H9 (cell line): ENCODE measurements at regions not wholly inside any gene's neighbourhood (a gene's known extent, or its start where the extent isn't known, plus 50 kb on each side); places are given as distances from the start of the nearest gene placed in this dataset.
A peak's percentile ranks its signal among the peaks of the same experiment; 100 is the strongest.

Experiments used
- DNase-seq: peaks from one replicate; pipeline ENCODE4 v3.0.0-alpha.2; 2017
- H2AFZ ChIP-seq: one replicate; pipeline ENCODE4 v1.6.1; 2013; ENCODE audit warnings: mild to moderate bottlenecking, low read length, control low read depth, moderate library complexity
- H2AK5ac ChIP-seq: 2 replicates; pipeline ENCODE4 v1.6.1; 2013; ENCODE audit warnings: low read length, control low read depth, mixed read lengths; ENCODE audit not compliant: insufficient read length
- H2BK120ac ChIP-seq: one replicate; pipeline ENCODE4 v1.6.1; 2013; ENCODE audit warnings: low read depth, mild to moderate bottlenecking, low read length, control low read depth, inconsistent platforms; ENCODE audit not compliant: poor library complexity, severe bottlenecking
- H2BK12ac ChIP-seq: 2 replicates; pipeline ENCODE4 v1.6.1; 2013; ENCODE audit warnings: low read length, control low read depth, mixed read lengths, low read depth; ENCODE audit not compliant: insufficient read length
- H2BK15ac ChIP-seq: 2 replicates; pipeline ENCODE4 v1.6.1; 2013; ENCODE audit warnings: low read depth, low read length, control low read depth
- H2BK20ac ChIP-seq: one replicate; pipeline ENCODE4 v1.6.1; 2013; ENCODE audit warnings: low read depth, mild to moderate bottlenecking, low read length, control low read depth, inconsistent platforms; ENCODE audit not compliant: poor library complexity, severe bottlenecking
- H2BK5ac ChIP-seq: 2 replicates; pipeline ENCODE4 v1.6.1; 2013; ENCODE audit warnings: low read length, control low read depth, mixed read lengths; ENCODE audit not compliant: insufficient read length
- H3K14ac ChIP-seq: 2 replicates; pipeline ENCODE4 v1.6.1; 2013; ENCODE audit warnings: low read length, control low read depth; ENCODE audit not compliant: insufficient read depth
- H3K18ac ChIP-seq: 2 replicates; pipeline ENCODE4 v1.6.1; 2013; ENCODE audit warnings: low read depth, mild to moderate bottlenecking, mixed read lengths, low read length, control low read depth; ENCODE audit not compliant: insufficient read length
- H3K23ac ChIP-seq: 2 replicates; pipeline ENCODE4 v1.6.1; 2013; ENCODE audit warnings: low read length, control low read depth, mixed read lengths, low read depth; ENCODE audit not compliant: insufficient read length
- H3K23me2 ChIP-seq: 2 replicates; pipeline ENCODE4 v1.6.1; 2013; ENCODE audit warnings: low read depth, mild to moderate bottlenecking, mixed read lengths, low read length, control low read depth; ENCODE audit not compliant: insufficient read length, poor library complexity, severe bottlenecking
- H3K27ac ChIP-seq: 2 replicates; pipeline ENCODE4 v1.5.1; 2013; ENCODE audit warnings: low read length, control low read depth, mixed read lengths, low read depth; ENCODE audit not compliant: insufficient read length
- H3K27me3 ChIP-seq: 2 replicates; pipeline ENCODE4 v1.6.1; 2013; ENCODE audit warnings: low read length, control low read depth, inconsistent platforms; ENCODE audit not compliant: insufficient read depth
- H3K4ac ChIP-seq: 2 replicates; pipeline ENCODE4 v1.6.1; 2013; ENCODE audit warnings: low read depth, mild to moderate bottlenecking, control low read depth, inconsistent platforms, low read length, moderate library complexity
- H3K4me1 ChIP-seq: 2 replicates; pipeline ENCODE4 v1.6.1; 2013; ENCODE audit warnings: low read length, control low read depth, inconsistent platforms; ENCODE audit not compliant: insufficient read depth
- H3K4me2 ChIP-seq: 2 replicates; pipeline ENCODE4 v1.6.1; 2013; ENCODE audit warnings: low read length, control low read depth, mixed read lengths; ENCODE audit not compliant: insufficient read length, insufficient read depth
- H3K56ac ChIP-seq: 2 replicates; pipeline ENCODE4 v1.6.1; 2013; ENCODE audit warnings: low read depth, mild to moderate bottlenecking, mixed read lengths, low read length, control low read depth; ENCODE audit not compliant: insufficient read length
- H3K79me1 ChIP-seq: 2 replicates; pipeline ENCODE4 v1.6.1; 2013; ENCODE audit warnings: low read depth, mild to moderate bottlenecking, moderate library complexity, low read length, control low read depth, inconsistent platforms; ENCODE audit not compliant: insufficient read depth, poor library complexity, severe bottlenecking
- H3K79me2 ChIP-seq: 2 replicates; pipeline ENCODE4 v1.6.1; 2013; ENCODE audit warnings: low read length, control low read depth, inconsistent platforms; ENCODE audit not compliant: insufficient read depth
- H3K9ac ChIP-seq: 2 replicates; pipeline ENCODE4 v1.6.1; 2013; ENCODE audit warnings: low read length, control low read depth, mixed read lengths; ENCODE audit not compliant: insufficient read length; ENCODE audit errors: extremely low read depth
- H3K9me3 ChIP-seq: one replicate; pipeline ENCODE4 v1.6.1; 2013; ENCODE audit warnings: low read depth, low read length, inconsistent platforms; ENCODE audit not compliant: control insufficient read depth
- H3T11ph ChIP-seq: one replicate; pipeline ENCODE4 v1.6.1; 2013; ENCODE audit warnings: mild to moderate bottlenecking, low read length, control low read depth, inconsistent platforms
- H4K20me1 ChIP-seq: one replicate; pipeline ENCODE4 v1.6.1; 2013; ENCODE audit not compliant: control insufficient read depth, insufficient read length, insufficient read depth
- H4K5ac ChIP-seq: 2 replicates; pipeline ENCODE4 v1.6.1; 2013; ENCODE audit warnings: low read depth, mild to moderate bottlenecking, mixed read lengths, low read length, control low read depth; ENCODE audit not compliant: insufficient read length
- H4K8ac ChIP-seq: replicated peaks from 2 replicates; pipeline ENCODE4 v1.6.1; 2013; ENCODE audit warnings: low read length, control low read depth, mixed read lengths, low read depth; ENCODE audit not compliant: insufficient read length
- H4K91ac ChIP-seq: 2 replicates; pipeline ENCODE4 v1.6.1; 2013; ENCODE audit warnings: low read depth, mild to moderate bottlenecking, moderate library complexity, mixed read lengths, low read length, control low read depth; ENCODE audit not compliant: insufficient read length
- H3K27ac Mint-ChIP-seq, 3 experiments: 2 replicates in 2 of 3; 3 replicates in 1 of 3; pipeline ENCODE4 v1.8.0; 2020 to 2021; ENCODE audit warnings: mixed read lengths in 3 of 3, mild to moderate bottlenecking in 1 of 3, moderate library complexity in 1 of 3
- H3K27me3 Mint-ChIP-seq: 2 replicates; pipeline ENCODE4 v1.8.0; 2021; ENCODE audit warnings: low read depth, mild to moderate bottlenecking, moderate library complexity, mixed read lengths
- H3K36me3 Mint-ChIP-seq, 3 experiments: 2 replicates in 2 of 3; 3 replicates in 1 of 3; pipeline ENCODE4 v1.8.0; 2020 to 2021; ENCODE audit warnings: low read depth in 3 of 3, mixed read lengths in 3 of 3; ENCODE audit not compliant: insufficient read depth in 1 of 3
- H3K4me1 Mint-ChIP-seq, 2 experiments: 2 replicates each; pipeline ENCODE4 v1.8.0; 2020; ENCODE audit warnings: mixed read lengths in 2 of 2
- H3K4me3 Mint-ChIP-seq, 2 experiments: 2 replicates in 1 of 2; 3 replicates in 1 of 2; pipeline ENCODE4 v1.8.0; 2020 to 2021; ENCODE audit warnings: mild to moderate bottlenecking in 2 of 2, mixed read lengths in 2 of 2, moderate library complexity in 1 of 2
- H3K9me3 Mint-ChIP-seq, 2 experiments: 2 replicates in 1 of 2; 3 replicates in 1 of 2; pipeline ENCODE4 v1.8.0; 2020; ENCODE audit warnings: mild to moderate bottlenecking in 2 of 2, mixed read lengths in 2 of 2, moderate library complexity in 1 of 2
- CTCF ChIP-seq: fragments of 200-600 bp; sonication (generic); conservative IDR thresholded peaks from 3 replicates; pipeline ENCODE4 v1.8.0; 2021; ENCODE audit warnings: antibody characterized with exemption, mild to moderate bottlenecking
- WGBS: extraction: QIAGEN DNeasy Blood & Tissue Kit; methylation state at CpG from one replicate; pipeline ENCODE4 v1.1.7; 2013; ENCODE audit warnings: missing lambda C conversion rate, low lambda C conversion rate, mixed read lengths; ENCODE audit not compliant: insufficient read length; ENCODE audit errors: extremely low coverage; 5-methylcytosine and 5-hydroxymethylcytosine counted together

- Histone ChIP-seq H3T11ph (no peak overlapping the region), H3K23me2 (no peaks in the 10 kb centered on the region), H2BK120ac (no peak overlapping the region), H4K8ac (no peak overlapping the region), H4K20me1 (no peaks in the 10 kb centered on the region), H3K79me1 (no peaks in the 10 kb centered on the region), H2BK5ac (no peak overlapping the region), H3K4me2 (no peak overlapping the region), H2AFZ (no peak overlapping the region), H3K4me1 (no peaks in the 10 kb centered on the region), H3K23ac (no peak overlapping the region), H3K27me3 (no peaks in the 10 kb centered on the region; the same call in 1 of the 2 replicates), H3K9ac (no peak overlapping the region), H2BK20ac (no peak overlapping the region), H3K27ac (no peak overlapping the region), H3K56ac (no peak overlapping the region), H4K5ac (no peak overlapping the region), H2BK12ac (no peak overlapping the region), H3K14ac (no peak overlapping the region), H3K4ac (no peak overlapping the region), H3K18ac (no peak overlapping the region), H3K79me2 (no peaks in the 10 kb centered on the region), H2BK15ac (no peak overlapping the region), H4K91ac (no peak overlapping the region), H2AK5ac (no peak overlapping the region), H3K9me3 (no peaks in the 10 kb centered on the region)
- Mint-ChIP-seq H3K27ac (peak overlapping the region in 1 of 3 experiments; percentile 50; a peak in 1 of 7 replicates), H3K9me3 (no peaks in the 10 kb centered on the region), H3K4me1 (peaks cover 2 to 9% of the 10 kb centered on the region in 2 experiments; a peak in 2 of 4 replicates), H3K27me3 (peaks cover 69% of the 10 kb centered on the region), H3K4me3 (no peak overlapping the region), H3K36me3 (no peaks in the 10 kb centered on the region)
- DNase-seq = no peak
- no CpG with 5 or more reads among the region's 4 CpGs for WGBS
- TF ChIP-seq CTCF = no peak
Measured at GRCh38 chr4:4778554-4778953, 80.9 kb upstream of the MSX1 start.
